ENCODE measurements at regions not wholly inside any gene's neighbourhood (a gene's known extent, or its start where the extent isn't known, plus 50 kb on each side); places are given as distances from the start of the nearest gene placed in this dataset.
"Not testable (repeated sequence)": the region's sequence is repeated elsewhere in the genome, so short reads cannot be mapped to it uniquely, and the experiment has no call there.

GRCh38 chr4:49229713-49230112, 243.6 kb downstream of the CWH43 start:
- H3K27me3 ChIP-seq; H3K36me3 ChIP-seq; H3K27ac ChIP-seq; H3K4me3 ChIP-seq; DNase-seq; H3K4me1 ChIP-seq; intact Hi-C loops (cut with DNase I; ENCODE audit: low total_unique reads): not testable (repeated sequence)
- peaks cover 0 to 18% (median 6%) of the 10 kb centered on the region in 4 donors for H3K9me3 ChIP-seq
- WGBS, 5 donors, result 49 to 63% (median 53%) methylated on average over 6 of the region's 6 CpGs

- H3K27me3 ChIP-seq; H3K36me3 ChIP-seq; H3K27ac ChIP-seq; H3K4me3 ChIP-seq; H3K4me1 ChIP-seq; DNase-seq; intact Hi-C loops (cut with DNase I; ENCODE audit: low total_unique reads); H3K9me3 ChIP-seq: not testable (repeated sequence)
- 7 to 37% (median 17%) methylated on average over 2 of the region's 3 CpGs for WGBS, 5 donors
These were observed 247.3 kb downstream of the CWH43 start for GRCh38 chr4:49233346-49233745.

GRCh38 chr4:49233749-49234148, 247.7 kb downstream of the CWH43 start:
- intact Hi-C loops (cut with DNase I; ENCODE audit: low total_unique reads); H3K27me3 ChIP-seq; H3K27ac ChIP-seq; H3K4me3 ChIP-seq; H3K36me3 ChIP-seq; DNase-seq; H3K4me1 ChIP-seq; H3K9me3 ChIP-seq: not testable (repeated sequence)
- 42 to 71% (median 58%) methylated on average over 1 of the region's 1 CpG for WGBS, 5 donors

GRCh38 chr4:49234382-49234781, 248.3 kb downstream of the CWH43 start:
- H3K36me3 ChIP-seq; H3K4me3 ChIP-seq; DNase-seq; H3K4me1 ChIP-seq; H3K27ac ChIP-seq; H3K27me3 ChIP-seq; intact Hi-C loops (cut with DNase I; ENCODE audit: low total_unique reads); H3K9me3 ChIP-seq: not testable (repeated sequence)
- 25 to 30% (median 29%) methylated on average over 2 of the region's 3 CpGs; no CpG with 5 or more reads in 1 of the 5 donors for WGBS, 5 donors

- intact Hi-C loops (cut with DNase I; ENCODE audit: low total_unique reads); DNase-seq; H3K4me3 ChIP-seq; H3K27me3 ChIP-seq; H3K27ac ChIP-seq; H3K36me3 ChIP-seq; H3K4me1 ChIP-seq: not testable (repeated sequence)
- WGBS, 5 donors, result 65 to 87% (median 81%) methylated on average over 5 to 8 of the region's 8 CpGs
- peaks cover 0 to 10% (median 3%) of the 10 kb centered on the region in 4 donors for H3K9me3 ChIP-seq
These were observed 249.5 kb downstream of the CWH43 start for GRCh38 chr4:49235413-49236160.

GRCh38 chr4:49236474-49236873, 250.4 kb downstream of the CWH43 start:
- H3K27me3 ChIP-seq; H3K36me3 ChIP-seq; H3K4me1 ChIP-seq; H3K27ac ChIP-seq; intact Hi-C loops (cut with DNase I; ENCODE audit: low total_unique reads); DNase-seq; H3K4me3 ChIP-seq: not testable (repeated sequence)
- 19 to 61% (median 28%) methylated on average over 2 to 3 of the region's 3 CpGs for WGBS, 5 donors
- H3K9me3 ChIP-seq, result peaks cover 0 to 12% (median 4%) of the 10 kb centered on the region in 4 donors

GRCh38 chr4:49241295-49241694, 255.2 kb downstream of the CWH43 start:
- WGBS, 5 donors, result 56 to 73% (median 66%) methylated on average over 2 of the region's 2 CpGs
- H3K9me3 ChIP-seq; H3K27me3 ChIP-seq; H3K4me1 ChIP-seq; DNase-seq; H3K27ac ChIP-seq; H3K4me3 ChIP-seq; intact Hi-C loops (cut with DNase I; ENCODE audit: low total_unique reads); H3K36me3 ChIP-seq: not testable (repeated sequence)

- DNase-seq; intact Hi-C loops (cut with DNase I; ENCODE audit: low total_unique reads); H3K27ac ChIP-seq; H3K4me1 ChIP-seq; H3K9me3 ChIP-seq; H3K27me3 ChIP-seq; H3K36me3 ChIP-seq; H3K4me3 ChIP-seq: not testable (repeated sequence)
- WGBS, 5 donors, result 28 to 41% (median 34%) methylated on average over 1 to 2 of the region's 2 CpGs
These were observed 276.7 kb downstream of the CWH43 start for GRCh38 chr4:49262786-49263185.

GRCh38 chr4:49270435-49270834, 284.4 kb downstream of the CWH43 start:
- H3K27me3 ChIP-seq; intact Hi-C loops (cut with DNase I; ENCODE audit: low total_unique reads); H3K27ac ChIP-seq; DNase-seq; H3K4me3 ChIP-seq; H3K36me3 ChIP-seq; H3K4me1 ChIP-seq: not testable (repeated sequence)
- H3K9me3 ChIP-seq, result peaks cover 0 to 11% (median 9%) of the 10 kb centered on the region in 4 donors
- 54 to 67% (median 55%) methylated on average over 19 to 22 of the region's 28 CpGs for WGBS, 5 donors

- H3K27me3 ChIP-seq; H3K4me1 ChIP-seq; H3K36me3 ChIP-seq; intact Hi-C loops (cut with DNase I; ENCODE audit: low total_unique reads); DNase-seq; H3K4me3 ChIP-seq; H3K27ac ChIP-seq: not testable (repeated sequence)
- H3K9me3 ChIP-seq, result peaks cover 0 to 11% (median 9%) of the 10 kb centered on the region in 4 donors
- 49 to 78% (median 68%) methylated on average over 7 to 17 of the region's 21 CpGs for WGBS, 5 donors
These were observed 284.8 kb downstream of the CWH43 start for GRCh38 chr4:49270912-49271311.

GRCh38 chr4:49285905-49286304, 299.8 kb downstream of the CWH43 start:
- H3K4me3 ChIP-seq; H3K27me3 ChIP-seq; H3K27ac ChIP-seq; intact Hi-C loops (cut with DNase I; ENCODE audit: low total_unique reads); H3K36me3 ChIP-seq; H3K9me3 ChIP-seq; DNase-seq; H3K4me1 ChIP-seq: not testable (repeated sequence)
- 81 to 92% (median 88%) methylated on average over 4 to 6 of the region's 9 CpGs for WGBS, 5 donors

- H3K9me3 ChIP-seq; H3K4me3 ChIP-seq; H3K27ac ChIP-seq; H3K4me1 ChIP-seq; H3K36me3 ChIP-seq; intact Hi-C loops (cut with DNase I; ENCODE audit: low total_unique reads); DNase-seq; H3K27me3 ChIP-seq: not testable (repeated sequence)
- WGBS, 5 donors, result 80 to 84% (median 81%) methylated on average over 13 to 15 of the region's 15 CpGs
These were observed 301.1 kb downstream of the CWH43 start for GRCh38 chr4:49286926-49287745.
